Osteocyte (in vitro differentiated cells): ENCODE measurements at regions not wholly inside any gene's neighbourhood (a gene's known extent, or its start where the extent isn't known, plus 50 kb on each side); places are given as distances from the start of the nearest gene placed in this dataset.
"Not testable (repeated sequence)": the region's sequence is repeated elsewhere in the genome, so short reads cannot be mapped to it uniquely, and the experiment has no call there.

Source experiments
- DNase-seq: peaks from one replicate; pipeline ENCODE4 v3.0.0; 2021; ENCODE audit warnings: mixed read lengths; ENCODE audit not compliant: unreplicated experiment; ENCODE audit errors: extremely low spot score
- H3K27ac Mint-ChIP-seq: one replicate; pipeline ENCODE4 v1.8.0; 2021; ENCODE audit warnings: mild to moderate bottlenecking, mixed read lengths; ENCODE audit not compliant: unreplicated experiment
- H3K27me3 Mint-ChIP-seq: one replicate; pipeline ENCODE4 v1.8.0; 2021; ENCODE audit warnings: mixed read lengths; ENCODE audit not compliant: unreplicated experiment
- H3K36me3 Mint-ChIP-seq: one replicate; pipeline ENCODE4 v1.8.0; 2021; ENCODE audit warnings: mixed read lengths; ENCODE audit not compliant: unreplicated experiment
- H3K4me1 Mint-ChIP-seq: one replicate; pipeline ENCODE4 v1.8.0; 2021; ENCODE audit warnings: mixed read lengths; ENCODE audit not compliant: unreplicated experiment
- H3K4me3 Mint-ChIP-seq: one replicate; pipeline ENCODE4 v1.8.0; 2021; ENCODE audit warnings: mild to moderate bottlenecking, moderate library complexity, mixed read lengths; ENCODE audit not compliant: unreplicated experiment
- H3K9me3 Mint-ChIP-seq: one replicate; pipeline ENCODE4 v1.8.0; 2021; ENCODE audit warnings: mixed read lengths; ENCODE audit not compliant: unreplicated experiment
- TF ChIP-seq, protein P1 (sequence below): fragments of 200-600 bp; sonication (generic); IDR thresholded peaks from 2 replicates; pipeline ENCODE4 v1.5.0; 2021; ENCODE audit warnings: antibody characterized with exemption, mild to moderate bottlenecking, moderate library complexity

DNA sequence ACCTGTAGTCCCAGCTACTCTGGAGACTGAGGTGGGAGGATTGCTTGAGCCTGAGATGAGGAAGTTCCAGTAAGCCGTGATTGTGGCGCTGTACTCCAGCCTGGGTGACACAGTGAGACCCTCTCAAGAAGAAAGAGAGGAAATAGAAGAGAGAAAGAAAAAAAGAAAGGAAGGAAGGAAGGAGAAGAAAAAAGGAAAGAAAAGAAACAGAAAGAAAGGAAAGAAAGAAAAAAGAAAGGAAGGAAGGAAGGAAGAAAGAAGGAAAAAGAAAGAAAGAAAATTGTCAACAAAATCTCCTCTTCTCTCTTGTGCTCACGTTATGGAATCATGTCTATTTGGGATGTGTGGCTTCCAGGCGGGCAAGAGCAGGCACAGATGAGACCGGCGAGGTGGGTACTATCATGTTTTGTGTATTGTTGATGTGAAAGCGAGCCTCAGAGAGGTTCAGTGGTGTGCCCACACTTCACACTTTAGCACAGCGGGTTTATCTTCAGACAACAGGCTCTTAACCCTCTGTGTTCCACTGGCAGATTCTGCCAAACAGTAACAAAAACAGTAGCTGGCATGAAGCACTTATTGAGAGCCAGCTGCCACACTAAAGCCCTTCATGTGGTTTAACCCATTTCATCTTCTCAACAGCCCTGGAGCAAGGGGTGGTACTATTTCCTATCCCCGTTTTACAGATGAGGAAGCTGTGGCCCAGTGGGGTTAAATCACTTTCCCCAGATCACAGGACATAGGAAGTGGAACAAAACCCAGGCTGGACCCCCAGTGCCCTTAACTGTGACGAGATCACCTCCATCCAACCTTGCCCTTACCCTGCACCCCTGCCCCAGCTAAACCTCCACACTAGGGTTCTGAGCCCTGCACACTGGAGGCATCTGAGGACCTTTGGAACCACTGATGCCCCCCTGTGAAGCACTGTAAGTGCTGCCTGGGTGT is 94.7 kb upstream of the TARDBP start:
- Mint-ChIP-seq H3K27ac (no peak overlapping the region), H3K4me1 (no peaks in the 10 kb centered on the region), H3K4me3 (no peak overlapping the region), H3K36me3 (no peaks in the 10 kb centered on the region), H3K27me3 (peaks cover 33% of the 10 kb centered on the region), H3K9me3 (no peaks in the 10 kb centered on the region)
- DNase-seq: no peak
- TF ChIP-seq, protein P1, sequence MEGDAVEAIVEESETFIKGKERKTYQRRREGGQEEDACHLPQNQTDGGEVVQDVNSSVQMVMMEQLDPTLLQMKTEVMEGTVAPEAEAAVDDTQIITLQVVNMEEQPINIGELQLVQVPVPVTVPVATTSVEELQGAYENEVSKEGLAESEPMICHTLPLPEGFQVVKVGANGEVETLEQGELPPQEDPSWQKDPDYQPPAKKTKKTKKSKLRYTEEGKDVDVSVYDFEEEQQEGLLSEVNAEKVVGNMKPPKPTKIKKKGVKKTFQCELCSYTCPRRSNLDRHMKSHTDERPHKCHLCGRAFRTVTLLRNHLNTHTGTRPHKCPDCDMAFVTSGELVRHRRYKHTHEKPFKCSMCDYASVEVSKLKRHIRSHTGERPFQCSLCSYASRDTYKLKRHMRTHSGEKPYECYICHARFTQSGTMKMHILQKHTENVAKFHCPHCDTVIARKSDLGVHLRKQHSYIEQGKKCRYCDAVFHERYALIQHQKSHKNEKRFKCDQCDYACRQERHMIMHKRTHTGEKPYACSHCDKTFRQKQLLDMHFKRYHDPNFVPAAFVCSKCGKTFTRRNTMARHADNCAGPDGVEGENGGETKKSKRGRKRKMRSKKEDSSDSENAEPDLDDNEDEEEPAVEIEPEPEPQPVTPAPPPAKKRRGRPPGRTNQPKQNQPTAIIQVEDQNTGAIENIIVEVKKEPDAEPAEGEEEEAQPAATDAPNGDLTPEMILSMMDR: no peak

DNA sequence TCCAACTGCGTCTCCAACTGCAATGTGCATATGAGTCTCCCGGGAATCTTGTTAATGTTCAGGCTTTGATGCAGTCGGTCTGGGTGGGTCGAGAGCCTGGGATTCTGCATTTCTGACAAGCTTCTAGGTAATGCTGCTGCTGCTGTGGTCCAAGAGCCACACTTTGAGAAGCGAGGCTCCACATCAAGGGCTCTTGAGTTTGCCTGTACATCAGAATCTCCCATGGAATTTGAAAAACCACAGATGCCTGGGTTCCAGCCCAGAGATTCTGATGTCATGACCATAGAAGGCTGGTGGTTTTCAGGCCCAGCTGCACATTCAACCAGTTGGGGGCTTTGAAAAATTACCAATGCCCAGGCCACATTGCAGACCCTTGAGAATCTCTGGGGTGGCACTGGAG is 93.9 kb upstream of the TARDBP start:
- Mint-ChIP-seq H3K36me3 (no peaks in the 10 kb centered on the region), H3K27ac (no peak overlapping the region), H3K27me3 (peaks cover 37% of the 10 kb centered on the region), H3K4me1 (no peaks in the 10 kb centered on the region), H3K4me3 (no peak overlapping the region), H3K9me3 (no peaks in the 10 kb centered on the region)
- no peak for DNase-seq
- TF ChIP-seq, protein P1: no peak

DNA sequence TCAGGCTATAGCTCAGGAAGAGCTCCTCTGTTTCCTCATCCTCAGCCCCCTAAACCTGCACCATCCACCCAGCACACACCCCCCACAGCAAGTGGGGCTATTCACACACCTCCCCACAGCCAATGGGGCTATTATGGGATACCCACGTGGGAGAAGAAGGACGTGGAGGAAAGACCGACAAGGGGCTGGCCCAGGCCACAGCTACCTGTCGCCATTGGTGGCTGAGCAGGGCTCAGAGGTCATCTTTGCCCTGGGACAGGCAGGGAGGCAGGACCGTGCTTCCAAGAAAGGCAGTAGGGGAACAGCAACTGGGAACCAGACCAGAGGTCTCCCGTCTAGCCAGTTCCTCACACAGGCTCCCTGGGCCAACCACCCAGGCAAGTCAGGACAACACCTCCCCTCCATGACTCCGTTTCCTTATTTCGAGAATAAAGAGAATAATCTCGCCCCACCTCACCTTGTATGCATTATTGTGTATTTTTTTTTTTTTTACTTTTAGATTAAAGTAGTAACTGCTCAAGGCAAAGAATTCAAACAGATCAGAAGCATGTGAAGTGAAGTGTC is 92.3 kb upstream of the TARDBP start:
- Mint-ChIP-seq H3K4me3 (no peak overlapping the region), H3K9me3 (no peaks in the 10 kb centered on the region), H3K4me1 (no peaks in the 10 kb centered on the region), H3K36me3 (no peaks in the 10 kb centered on the region), H3K27me3 (peaks cover 34% of the 10 kb centered on the region), H3K27ac (no peak overlapping the region)
- TF ChIP-seq, protein P1: no peak
- no peak for DNase-seq

- not testable (repeated sequence) for H3K9me3 Mint-ChIP-seq, H3K4me1 Mint-ChIP-seq, DNase-seq, H3K27ac Mint-ChIP-seq, H3K4me3 Mint-ChIP-seq, H3K36me3 Mint-ChIP-seq
- peaks cover 36% of the 10 kb centered on the region for H3K27me3 Mint-ChIP-seq
These were observed 90.0 kb upstream of the TARDBP start for GRCh38 chr1:10922315-10923060.

DNA sequence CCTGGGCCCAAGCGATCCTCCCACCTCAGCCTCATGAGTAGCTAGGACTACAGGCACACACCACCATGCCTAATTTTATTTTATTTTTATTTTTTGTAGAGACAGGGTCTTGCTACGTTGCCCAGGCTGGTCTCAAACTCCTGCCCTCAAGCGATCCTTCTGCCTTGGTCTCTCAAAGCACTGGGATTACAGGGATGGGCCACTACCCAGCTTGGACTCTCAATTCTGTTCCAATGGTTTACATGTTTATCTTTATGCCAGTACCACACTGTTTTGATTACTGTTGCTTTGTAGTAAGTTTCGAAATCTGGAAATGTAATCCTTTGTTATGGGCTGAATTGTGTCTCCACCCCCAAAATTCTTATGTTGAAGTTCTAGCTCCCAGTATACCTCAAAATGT is 88.4 kb upstream of the TARDBP start:
- TF ChIP-seq, protein P1: no peak
- H3K36me3 Mint-ChIP-seq: no peaks in the 10 kb centered on the region
- H3K27ac Mint-ChIP-seq: no peak overlapping the region
- DNase-seq: no peak
- H3K9me3 Mint-ChIP-seq: no peaks in the 10 kb centered on the region
- H3K4me3 Mint-ChIP-seq: no peak overlapping the region
- H3K4me1 Mint-ChIP-seq: no peaks in the 10 kb centered on the region
- peaks cover 26% of the 10 kb centered on the region for H3K27me3 Mint-ChIP-seq
